Glutamatergic neuron (in vitro differentiated cells): ENCODE measurements at regions not wholly inside any gene's neighbourhood (a gene's known extent, or its start where the extent isn't known, plus 50 kb on each side); places are given as distances from the start of the nearest gene placed in this dataset.
"Not testable (repeated sequence)": the region's sequence is repeated elsewhere in the genome, so short reads cannot be mapped to it uniquely, and the experiment has no call there.

Source experiments
- DNase-seq: peaks from one replicate; pipeline ENCODE4 v3.0.0; 2022
- H3K27ac Mint-ChIP-seq: one replicate; pipeline ENCODE4 v1.8.0; 2020; ENCODE audit warnings: mild to moderate bottlenecking, mixed read lengths, inconsistent platforms; ENCODE audit not compliant: unreplicated experiment
- H3K27me3 Mint-ChIP-seq: one replicate; pipeline ENCODE4 v1.8.0; 2020; ENCODE audit warnings: mild to moderate bottlenecking, moderate library complexity, mixed read lengths, inconsistent platforms; ENCODE audit not compliant: unreplicated experiment
- H3K36me3 Mint-ChIP-seq: one replicate; pipeline ENCODE4 v1.8.0; 2020; ENCODE audit warnings: mild to moderate bottlenecking, mixed read lengths, inconsistent platforms; ENCODE audit not compliant: unreplicated experiment
- H3K4me1 Mint-ChIP-seq: one replicate; pipeline ENCODE4 v1.8.0; 2020; ENCODE audit warnings: mild to moderate bottlenecking, low read depth, mixed read lengths, inconsistent platforms; ENCODE audit not compliant: unreplicated experiment
- H3K4me3 Mint-ChIP-seq: one replicate; pipeline ENCODE4 v1.8.0; 2020; ENCODE audit warnings: mild to moderate bottlenecking, mixed read lengths, inconsistent platforms; ENCODE audit not compliant: unreplicated experiment
- H3K9me3 Mint-ChIP-seq: one replicate; pipeline ENCODE4 v1.8.0; 2020; ENCODE audit warnings: mild to moderate bottlenecking, moderate library complexity, mixed read lengths, inconsistent platforms; ENCODE audit not compliant: unreplicated experiment
- TF ChIP-seq, protein P1 (sequence below): fragments of 200-600 bp; sonication (generic); IDR thresholded peaks from one replicate; pipeline ENCODE4 v1.5.0; 2021; ENCODE audit not compliant: partially characterized antibody, unreplicated experiment

DNA sequence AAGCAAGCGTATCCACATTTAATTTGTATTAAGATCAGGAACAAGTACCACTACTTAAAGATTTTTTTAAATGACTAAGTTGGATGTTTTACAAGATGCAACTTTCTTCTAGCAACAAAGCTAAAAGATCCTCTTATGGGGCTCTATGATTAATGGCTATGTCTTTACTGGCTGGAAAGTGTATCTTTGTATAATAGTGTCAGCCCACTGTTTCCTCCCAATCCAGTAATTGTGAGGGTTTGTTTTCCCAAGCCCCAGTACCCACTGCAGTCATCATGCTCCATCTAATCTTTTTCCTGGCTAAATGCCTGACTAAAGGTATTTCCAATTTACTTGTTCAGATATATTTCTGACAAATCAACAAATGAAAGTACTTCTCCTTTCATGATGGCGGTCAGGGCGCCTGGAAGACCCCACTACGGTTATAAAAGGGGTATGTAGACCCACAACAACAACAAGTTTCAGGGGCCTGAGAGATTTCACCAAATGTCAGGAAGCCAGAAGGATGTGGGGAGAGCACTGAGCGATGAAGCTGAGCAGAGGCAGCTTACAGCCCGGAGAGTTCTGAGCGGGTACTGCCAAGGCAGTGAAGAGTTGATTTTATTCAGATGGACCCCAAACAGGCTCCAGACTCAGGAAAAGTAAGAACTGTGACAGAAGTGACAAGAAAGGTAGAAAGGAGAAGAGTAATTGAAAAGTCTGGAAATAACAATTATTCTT lies 222.6 kb upstream of the KLF14 start:
- no peaks in the 10 kb centered on the region for H3K9me3 Mint-ChIP-seq
- H3K4me3 Mint-ChIP-seq: no peak overlapping the region
- no peak overlapping the region for H3K27ac Mint-ChIP-seq
- no peaks in the 10 kb centered on the region for H3K27me3 Mint-ChIP-seq
- no peaks in the 10 kb centered on the region for H3K36me3 Mint-ChIP-seq
- TF ChIP-seq, protein P1, sequence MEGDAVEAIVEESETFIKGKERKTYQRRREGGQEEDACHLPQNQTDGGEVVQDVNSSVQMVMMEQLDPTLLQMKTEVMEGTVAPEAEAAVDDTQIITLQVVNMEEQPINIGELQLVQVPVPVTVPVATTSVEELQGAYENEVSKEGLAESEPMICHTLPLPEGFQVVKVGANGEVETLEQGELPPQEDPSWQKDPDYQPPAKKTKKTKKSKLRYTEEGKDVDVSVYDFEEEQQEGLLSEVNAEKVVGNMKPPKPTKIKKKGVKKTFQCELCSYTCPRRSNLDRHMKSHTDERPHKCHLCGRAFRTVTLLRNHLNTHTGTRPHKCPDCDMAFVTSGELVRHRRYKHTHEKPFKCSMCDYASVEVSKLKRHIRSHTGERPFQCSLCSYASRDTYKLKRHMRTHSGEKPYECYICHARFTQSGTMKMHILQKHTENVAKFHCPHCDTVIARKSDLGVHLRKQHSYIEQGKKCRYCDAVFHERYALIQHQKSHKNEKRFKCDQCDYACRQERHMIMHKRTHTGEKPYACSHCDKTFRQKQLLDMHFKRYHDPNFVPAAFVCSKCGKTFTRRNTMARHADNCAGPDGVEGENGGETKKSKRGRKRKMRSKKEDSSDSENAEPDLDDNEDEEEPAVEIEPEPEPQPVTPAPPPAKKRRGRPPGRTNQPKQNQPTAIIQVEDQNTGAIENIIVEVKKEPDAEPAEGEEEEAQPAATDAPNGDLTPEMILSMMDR: no peak
- no peak for DNase-seq
- H3K4me1 Mint-ChIP-seq: no peaks in the 10 kb centered on the region

DNA sequence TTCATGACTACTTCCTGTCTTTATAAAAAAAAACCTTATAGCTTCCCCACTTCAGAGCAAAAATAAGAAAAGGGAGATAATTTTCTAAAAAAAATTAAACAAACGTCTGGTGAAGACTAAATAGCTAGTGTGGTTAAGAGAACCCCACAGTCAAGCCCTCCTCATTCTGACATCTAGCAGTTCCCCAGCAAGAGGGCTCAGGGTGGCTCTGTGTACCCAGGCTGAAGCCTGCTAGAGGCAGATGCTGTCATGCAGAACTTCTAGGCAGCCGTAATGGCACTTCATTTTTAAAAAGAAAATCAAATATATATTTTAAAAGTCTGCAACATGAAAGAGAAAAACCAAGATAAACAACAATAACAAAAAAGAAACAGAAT lies 223.1 kb upstream of the KLF14 start:
- Mint-ChIP-seq H3K27me3 (no peaks in the 10 kb centered on the region), H3K27ac (no peak overlapping the region), H3K4me3 (no peak overlapping the region), H3K36me3 (no peaks in the 10 kb centered on the region), H3K4me1 (no peaks in the 10 kb centered on the region), H3K9me3 (no peaks in the 10 kb centered on the region)
- TF ChIP-seq, protein P1: no peak
- DNase-seq: no peak

GRCh38 chr7:130957722-130958435 lies 223.9 kb upstream of the KLF14 start:
- not testable (repeated sequence) for H3K4me3 Mint-ChIP-seq, H3K4me1 Mint-ChIP-seq, H3K27ac Mint-ChIP-seq, H3K27me3 Mint-ChIP-seq, H3K36me3 Mint-ChIP-seq, H3K9me3 Mint-ChIP-seq, DNase-seq

DNA sequence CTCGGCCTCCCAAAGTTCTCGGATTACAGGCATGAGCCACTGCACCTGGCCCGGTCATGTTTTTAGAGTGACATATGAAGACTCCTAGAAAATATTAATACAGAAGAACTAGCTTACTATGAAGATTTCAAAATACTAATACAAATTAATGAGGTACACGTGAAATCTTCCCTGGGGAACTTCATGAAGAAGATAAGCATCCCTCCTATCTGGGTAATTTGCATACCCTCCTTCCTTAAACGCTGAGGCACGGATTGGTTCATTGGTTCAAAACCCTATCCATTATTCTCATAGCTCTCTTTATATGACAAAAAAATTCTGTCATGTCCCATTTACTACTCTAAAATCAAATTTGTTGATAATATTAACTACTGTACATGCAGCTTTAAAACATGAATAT lies 224.8 kb upstream of the KLF14 start:
- Mint-ChIP-seq H3K9me3 (no peaks in the 10 kb centered on the region), H3K27me3 (no peaks in the 10 kb centered on the region), H3K36me3 (no peaks in the 10 kb centered on the region), H3K4me1 (no peaks in the 10 kb centered on the region), H3K27ac (no peak overlapping the region), H3K4me3 (no peak overlapping the region)
- no peak for DNase-seq
- TF ChIP-seq, protein P1: no peak

DNA sequence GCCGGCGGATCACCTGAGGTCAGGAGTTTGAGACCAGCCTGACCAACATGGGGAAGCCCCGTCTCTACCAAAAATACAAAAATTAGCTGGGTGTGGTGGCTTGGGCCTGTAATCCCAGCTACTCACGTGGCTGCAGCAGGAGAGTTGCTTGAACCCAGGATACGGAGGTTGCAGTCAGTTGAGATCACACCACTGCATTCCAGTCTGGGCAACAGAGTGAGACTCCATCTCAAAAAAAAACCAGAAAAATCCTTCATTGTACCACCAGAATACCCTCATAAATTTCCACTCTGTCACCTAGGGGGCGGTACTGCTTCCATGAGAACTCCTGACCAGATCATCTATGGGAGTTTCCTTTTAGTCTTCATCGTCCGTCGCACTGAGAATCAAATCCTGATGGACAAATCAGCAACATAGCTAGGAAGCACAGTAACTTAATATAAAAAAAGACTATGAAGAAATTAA lies 225.8 kb upstream of the KLF14 start:
- no peaks in the 10 kb centered on the region for H3K27me3 Mint-ChIP-seq
- no peaks in the 10 kb centered on the region for H3K4me1 Mint-ChIP-seq
- H3K36me3 Mint-ChIP-seq: no peaks in the 10 kb centered on the region
- no peak for DNase-seq
- H3K27ac Mint-ChIP-seq: no peak overlapping the region
- no peak overlapping the region for H3K4me3 Mint-ChIP-seq
- TF ChIP-seq, protein P1: peak; percentile 32
- no peaks in the 10 kb centered on the region for H3K9me3 Mint-ChIP-seq
